Endothelial cell (in vitro differentiated cells): ENCODE measurements at regions not wholly inside any gene's neighbourhood (a gene's known extent, or its start where the extent isn't known, plus 50 kb on each side); places are given as distances from the start of the nearest gene placed in this dataset.

Experiments used
- DNase-seq: peaks from one replicate; pipeline ENCODE4 v3.0.0; 2021; ENCODE audit warnings: low spot score
- H3K27ac Mint-ChIP-seq: one replicate; pipeline ENCODE4 v1.8.0; 2021; ENCODE audit warnings: mixed read lengths, inconsistent platforms; ENCODE audit not compliant: unreplicated experiment
- H3K27me3 Mint-ChIP-seq: one replicate; pipeline ENCODE4 v1.8.0; 2021; ENCODE audit warnings: mild to moderate bottlenecking, moderate library complexity, mixed read lengths, inconsistent platforms; ENCODE audit not compliant: unreplicated experiment
- H3K36me3 Mint-ChIP-seq: one replicate; pipeline ENCODE4 v1.8.0; 2021; ENCODE audit warnings: mild to moderate bottlenecking, low read depth, mixed read lengths, inconsistent platforms; ENCODE audit not compliant: unreplicated experiment
- H3K4me1 Mint-ChIP-seq: one replicate; pipeline ENCODE4 v1.8.0; 2021; ENCODE audit warnings: mild to moderate bottlenecking, mixed read lengths, inconsistent platforms; ENCODE audit not compliant: unreplicated experiment
- H3K4me3 Mint-ChIP-seq: one replicate; pipeline ENCODE4 v1.8.0; 2021; ENCODE audit warnings: mild to moderate bottlenecking, mixed read lengths, inconsistent platforms; ENCODE audit not compliant: unreplicated experiment
- H3K9me3 Mint-ChIP-seq: one replicate; pipeline ENCODE4 v1.8.0; 2021; ENCODE audit warnings: mixed read lengths, inconsistent platforms; ENCODE audit not compliant: unreplicated experiment
- CTCF ChIP-seq: fragments of 200-600 bp; sonication (generic); IDR thresholded peaks from one replicate; pipeline ENCODE4 v1.5.0; 2021; ENCODE audit warnings: antibody characterized with exemption; ENCODE audit not compliant: unreplicated experiment

- TF ChIP-seq CTCF, result no peak
- H3K27me3 Mint-ChIP-seq, result no peaks in the 10 kb centered on the region
- no peak overlapping the region for H3K27ac Mint-ChIP-seq
- H3K36me3 Mint-ChIP-seq, result no peaks in the 10 kb centered on the region
- H3K9me3 Mint-ChIP-seq, result no peaks in the 10 kb centered on the region
- H3K4me3 Mint-ChIP-seq, result no peak overlapping the region
- DNase-seq, result no peak
- H3K4me1 Mint-ChIP-seq, result no peaks in the 10 kb centered on the region
These were observed 215.6 kb upstream of the B3GALT2 start for GRCh38 chr1:193402037-193402436.

DNA sequence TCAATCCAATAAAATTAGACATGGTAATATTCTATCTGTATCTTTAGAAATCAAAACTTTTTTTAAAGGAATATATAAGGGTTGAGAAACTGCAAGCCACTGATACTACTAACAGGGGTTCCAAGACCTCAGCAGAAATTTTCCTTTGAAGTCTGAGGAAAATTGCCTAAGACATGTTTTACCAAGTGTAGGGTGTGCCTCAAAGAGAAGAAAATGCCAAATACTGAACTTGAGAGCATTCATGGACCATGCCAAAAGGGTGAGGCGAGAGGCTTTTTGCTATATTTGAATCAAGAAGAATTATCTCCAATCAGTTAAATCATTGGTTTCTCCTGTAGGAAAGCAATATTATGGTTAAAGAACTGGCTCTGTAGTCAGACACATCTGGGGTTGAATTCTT is 207.9 kb upstream of the B3GALT2 start:
- no peak for DNase-seq
- Mint-ChIP-seq H3K9me3 (no peaks in the 10 kb centered on the region), H3K4me1 (no peaks in the 10 kb centered on the region), H3K27ac (no peak overlapping the region), H3K36me3 (no peaks in the 10 kb centered on the region), H3K4me3 (no peak overlapping the region), H3K27me3 (no peaks in the 10 kb centered on the region)
- TF ChIP-seq CTCF, result no peak

DNA sequence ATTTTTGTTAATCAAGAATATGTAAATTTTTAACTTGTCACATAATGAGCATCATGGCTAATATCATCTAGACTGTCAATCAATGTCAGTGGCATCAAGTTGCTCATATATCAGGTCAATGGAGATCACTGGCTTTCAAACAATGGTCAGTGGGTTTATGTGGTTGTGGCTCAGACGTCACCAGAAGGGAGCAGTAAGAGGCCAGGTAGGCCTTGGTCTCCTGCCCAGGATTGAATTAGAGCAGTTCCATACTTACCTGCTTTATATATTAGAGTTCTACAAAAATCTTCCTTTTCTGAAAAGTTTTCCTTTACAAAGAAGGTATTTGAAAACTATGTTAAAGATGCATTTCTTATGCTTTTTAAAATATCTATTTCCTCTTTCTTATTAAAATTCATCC is 206.3 kb upstream of the B3GALT2 start:
- H3K9me3 Mint-ChIP-seq, result no peaks in the 10 kb centered on the region
- no peak for DNase-seq
- no peak overlapping the region for H3K4me3 Mint-ChIP-seq
- no peak for TF ChIP-seq CTCF
- H3K36me3 Mint-ChIP-seq, result no peaks in the 10 kb centered on the region
- no peak overlapping the region for H3K27ac Mint-ChIP-seq
- no peaks in the 10 kb centered on the region for H3K27me3 Mint-ChIP-seq
- no peaks in the 10 kb centered on the region for H3K4me1 Mint-ChIP-seq

DNA sequence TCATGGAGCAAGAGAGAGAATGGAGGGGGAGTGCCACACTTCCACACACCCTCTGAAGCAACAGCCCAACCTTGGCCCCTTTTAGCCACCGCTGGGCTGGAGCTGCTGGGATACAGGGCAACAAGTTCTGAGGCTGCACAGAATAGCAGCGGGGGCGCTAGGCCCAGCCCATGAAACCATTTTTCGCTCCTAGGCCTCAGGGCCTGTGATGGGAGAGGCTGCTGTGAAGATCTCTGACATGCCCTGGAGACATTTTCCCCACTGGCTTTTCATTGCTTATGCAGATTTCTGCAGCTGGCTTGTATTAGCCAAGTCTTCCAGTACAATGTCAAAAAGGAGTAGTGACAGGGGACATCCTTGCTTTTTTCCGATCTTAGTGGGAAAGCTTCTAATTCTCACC is 202.3 kb upstream of the B3GALT2 start:
- Mint-ChIP-seq H3K27ac (no peak overlapping the region), H3K27me3 (no peaks in the 10 kb centered on the region), H3K4me1 (no peaks in the 10 kb centered on the region), H3K36me3 (no peaks in the 10 kb centered on the region), H3K9me3 (no peaks in the 10 kb centered on the region), H3K4me3 (no peak overlapping the region)
- DNase-seq, result no peak
- no peak for TF ChIP-seq CTCF

GRCh38 chr1:193388165-193388564 is 201.8 kb upstream of the B3GALT2 start:
- H3K4me3 Mint-ChIP-seq, result no peak overlapping the region
- H3K27me3 Mint-ChIP-seq, result no peaks in the 10 kb centered on the region
- H3K36me3 Mint-ChIP-seq, result no peaks in the 10 kb centered on the region
- DNase-seq, result no peak
- H3K27ac Mint-ChIP-seq, result no peak overlapping the region
- H3K9me3 Mint-ChIP-seq, result no peaks in the 10 kb centered on the region
- no peaks in the 10 kb centered on the region for H3K4me1 Mint-ChIP-seq
- no peak for TF ChIP-seq CTCF
